NOMO-1 treated with dmso at 0.1 percent for 144 hours (cell line): ENCODE measurements at regions not wholly inside any gene's neighbourhood (a gene's known extent, or its start where the extent isn't known, plus 50 kb on each side); places are given as distances from the start of the nearest gene placed in this dataset.

ENCODE experiments used
- DNase-seq: peaks from one replicate; lab custom pipeline; 2025; ENCODE audit not compliant: unreplicated experiment; lab: John Stamatoyannopoulos, UW

- no peak for DNase-seq
These were observed 394.2 kb downstream of the IRS1 start for GRCh38 chr2:226405465-226405864.

- no peak for DNase-seq
These were observed 396.3 kb downstream of the IRS1 start for GRCh38 chr2:226403369-226403768.

- DNase-seq: no peak
These were observed 400.6 kb downstream of the IRS1 start for GRCh38 chr2:226399006-226399405.

GRCh38 chr2:226398580-226398979 is 401.0 kb downstream of the IRS1 start:
- DNase-seq: no peak

GRCh38 chr2:226396541-226396940 is 403.1 kb downstream of the IRS1 start:
- DNase-seq: no peak

DNA sequence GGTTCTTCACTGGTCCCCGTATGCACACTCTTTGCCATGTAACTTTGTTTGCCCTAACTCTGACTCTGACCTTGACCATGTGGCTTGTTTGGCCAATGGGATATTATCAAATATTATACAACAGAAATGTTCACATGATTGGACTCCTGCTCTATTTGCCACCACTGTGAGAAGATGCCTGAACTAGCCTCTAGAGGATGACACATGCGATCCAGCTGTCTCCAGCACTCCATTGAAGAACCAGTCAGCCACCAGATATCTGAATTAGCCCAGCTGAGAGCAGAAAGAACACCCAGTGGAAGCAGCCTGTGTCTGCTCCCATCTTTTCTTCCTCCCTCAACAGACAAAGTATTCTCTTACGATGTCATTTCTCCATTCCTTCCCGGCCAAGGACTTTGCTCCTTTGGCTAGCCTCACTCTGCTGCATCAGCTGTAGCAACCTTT is 412.1 kb downstream of the IRS1 start:
- no peak for DNase-seq

DNA sequence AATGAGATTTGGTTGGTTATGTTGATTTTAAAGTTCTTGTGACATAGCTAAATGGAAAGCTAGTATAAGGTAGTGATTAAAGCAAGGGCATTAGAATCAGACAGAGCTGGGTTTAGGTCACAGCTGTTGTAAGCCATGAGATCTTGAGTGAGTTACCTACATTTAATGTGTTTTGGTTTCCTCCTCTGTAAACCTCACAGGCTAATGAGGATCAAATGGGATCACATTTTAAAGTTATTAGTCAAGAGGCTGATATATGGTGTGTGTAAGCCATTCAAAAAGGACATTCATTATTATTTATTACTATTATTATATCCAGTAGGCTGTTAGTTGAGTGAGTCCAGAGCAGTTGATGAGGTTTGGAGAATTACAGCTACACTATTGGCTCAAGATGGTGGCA is 416.2 kb downstream of the IRS1 start:
- DNase-seq: no peak

- no peak for DNase-seq
These were observed 418.9 kb downstream of the IRS1 start for GRCh38 chr2:226380679-226381078.

- no peak for DNase-seq
These were observed 420.6 kb downstream of the IRS1 start for GRCh38 chr2:226378753-226379705.

DNA sequence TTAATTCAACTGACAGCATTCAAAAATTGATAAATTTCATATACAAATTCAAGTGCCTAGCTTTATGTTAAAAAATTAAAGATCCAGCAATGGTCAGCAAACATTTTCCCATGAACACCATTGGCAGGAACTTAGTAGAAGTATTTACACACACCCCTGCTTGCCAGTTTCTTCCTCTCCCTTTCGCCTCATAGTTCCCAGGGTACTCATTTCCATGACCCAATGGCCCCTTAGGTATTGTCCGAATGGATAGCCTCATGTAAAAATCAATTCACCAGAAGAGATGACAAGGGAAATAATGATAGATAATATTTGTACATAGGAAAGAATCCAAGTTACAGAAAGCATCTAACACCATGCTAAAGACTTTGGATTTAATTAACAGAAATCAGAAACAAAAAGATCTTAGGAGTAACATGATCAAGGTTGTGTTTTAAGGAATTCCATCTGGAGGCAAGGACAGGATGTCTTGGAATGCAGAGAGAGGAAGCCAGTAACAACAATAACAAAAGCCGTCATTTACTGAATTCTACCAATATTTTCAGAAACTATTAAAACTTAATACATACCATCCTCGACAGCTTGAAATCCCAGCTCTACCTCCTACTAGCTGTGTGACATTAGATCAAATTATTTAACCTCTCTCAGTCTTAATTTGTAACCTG is 423.0 kb downstream of the IRS1 start:
- DNase-seq: no peak

- no peak for DNase-seq
These were observed 432.7 kb downstream of the IRS1 start for GRCh38 chr2:226366920-226367319.

DNA sequence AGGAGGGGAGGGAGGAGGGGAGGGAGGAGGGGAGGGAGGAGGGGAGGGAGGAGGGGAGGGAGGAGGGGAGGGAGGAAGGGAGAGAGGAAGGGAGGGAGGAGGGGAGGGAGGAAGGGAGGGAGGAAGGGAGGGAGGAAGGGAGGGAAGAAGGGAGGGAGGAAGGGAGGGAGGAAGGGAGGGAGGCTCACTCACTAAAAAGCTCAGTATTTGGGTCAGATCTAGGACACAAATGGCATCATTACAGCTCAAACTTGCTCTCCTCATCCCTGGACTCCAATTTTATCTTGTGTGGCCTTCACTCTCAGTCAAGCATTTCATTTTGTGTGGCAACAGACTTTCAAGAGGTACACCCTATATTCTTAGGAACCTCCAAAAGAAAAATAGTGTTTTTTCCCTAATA is 435.4 kb downstream of the IRS1 start:
- no peak for DNase-seq

GRCh38 chr2:226362980-226363379 is 436.6 kb downstream of the IRS1 start:
- no peak for DNase-seq

DNA sequence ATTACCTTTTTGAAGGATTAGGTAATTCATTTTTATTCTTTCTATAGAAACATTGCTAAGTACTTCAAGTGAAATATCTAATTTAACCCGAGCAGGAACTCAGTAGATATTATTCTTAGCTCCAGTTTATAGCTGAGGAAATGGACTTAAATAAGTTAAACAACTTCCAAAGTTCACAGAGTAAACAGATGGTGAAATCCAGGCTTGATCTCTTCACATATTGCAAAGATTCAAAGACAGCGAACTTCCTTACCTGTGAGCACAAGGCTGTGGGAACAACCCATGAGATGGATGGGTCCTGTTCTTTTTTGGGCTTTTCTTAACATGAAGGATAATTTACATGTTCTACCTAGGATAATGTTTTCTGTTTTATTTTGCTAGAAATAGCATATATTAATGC is 439.0 kb downstream of the IRS1 start:
- DNase-seq: no peak

DNA sequence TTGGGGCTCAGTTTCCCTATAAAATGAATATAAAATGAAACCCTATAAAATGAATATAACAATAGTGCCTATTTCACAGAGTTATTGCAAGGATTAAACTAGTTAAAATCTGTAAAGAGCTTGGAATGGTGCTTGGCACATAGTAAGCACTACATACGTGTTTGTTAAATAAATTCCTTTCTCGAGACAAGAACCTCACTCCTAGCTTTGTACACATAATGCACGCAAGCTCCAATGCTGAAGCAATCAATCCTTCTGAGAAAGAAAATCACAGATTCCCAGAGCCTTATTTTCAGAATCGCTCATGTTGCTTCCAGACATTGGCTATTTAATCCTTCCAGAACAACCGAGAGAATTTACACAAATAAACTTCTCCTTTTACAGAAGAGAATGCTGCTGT is 440.9 kb downstream of the IRS1 start:
- DNase-seq: no peak

- no peak for DNase-seq
These were observed 441.8 kb downstream of the IRS1 start for GRCh38 chr2:226357816-226358215.

GRCh38 chr2:226355600-226355999 is 444.0 kb downstream of the IRS1 start:
- no peak for DNase-seq

- DNase-seq: no peak
These were observed 445.2 kb downstream of the IRS1 start for GRCh38 chr2:226354434-226354833.

DNA sequence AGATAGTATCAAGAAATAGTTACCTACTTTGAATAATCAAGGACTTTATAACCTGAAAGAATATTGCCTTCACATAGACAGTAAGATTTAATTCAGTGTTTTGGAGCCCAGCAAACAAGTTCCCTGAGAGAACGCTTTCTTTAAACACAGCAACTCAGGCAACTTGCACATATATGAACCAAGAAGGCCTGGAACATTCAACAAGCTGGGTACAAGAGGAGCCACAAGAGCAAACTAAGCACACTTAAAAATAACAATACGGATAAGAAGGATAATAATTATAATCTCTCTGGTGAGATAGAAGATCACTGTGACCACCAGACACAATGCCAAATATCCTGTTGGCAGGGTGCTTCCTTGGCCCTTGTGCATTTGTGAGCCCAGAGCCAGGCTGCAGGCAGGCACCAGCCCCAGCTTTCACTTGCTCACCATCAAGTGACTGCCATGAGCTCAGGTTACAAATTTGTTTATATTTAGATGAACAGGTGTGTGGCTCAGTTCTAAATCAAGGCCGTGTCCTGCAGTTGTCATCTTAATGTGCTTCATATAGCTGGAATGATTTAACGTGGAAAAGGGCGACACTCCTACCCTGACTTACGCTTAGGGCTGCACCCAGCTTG is 446.6 kb downstream of the IRS1 start:
- no peak for DNase-seq

GRCh38 chr2:226351711-226352110 is 447.9 kb downstream of the IRS1 start:
- no peak for DNase-seq

DNA sequence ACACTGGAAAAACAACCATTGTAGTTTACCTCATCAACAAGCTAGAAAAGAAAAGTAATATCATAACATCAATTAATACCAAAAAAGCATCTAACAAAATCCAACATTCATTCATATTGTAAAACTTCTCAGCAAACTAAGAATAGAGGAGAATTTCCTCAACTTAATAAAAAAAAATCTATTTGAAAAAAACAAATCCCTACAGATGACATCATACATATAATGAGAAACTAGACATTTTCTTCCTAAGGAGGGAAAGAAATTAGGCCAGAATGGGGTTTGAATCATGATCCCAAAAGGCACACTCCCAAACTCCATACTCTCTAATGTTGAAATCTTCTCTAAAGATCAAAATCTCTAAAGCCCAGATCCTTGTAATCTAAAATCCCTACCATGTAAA is 460.0 kb downstream of the IRS1 start:
- no peak for DNase-seq

DNA sequence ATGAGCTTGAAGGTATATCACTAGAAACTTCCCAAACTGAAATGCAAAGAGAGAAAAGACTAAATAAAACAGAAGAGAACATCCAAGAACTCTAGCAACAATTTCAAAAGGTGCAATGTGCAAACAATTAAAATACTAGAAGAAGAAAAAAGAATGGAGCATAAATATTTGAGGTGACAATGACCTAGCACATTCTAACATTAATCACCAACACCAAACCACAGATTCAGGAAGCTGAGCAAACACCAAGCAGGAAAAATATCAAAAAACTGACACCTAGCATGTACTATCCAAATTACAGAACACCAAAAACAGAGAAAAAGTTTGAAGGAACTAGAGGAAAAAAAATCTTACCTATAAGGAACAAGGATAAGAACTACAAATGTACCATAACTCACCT is 460.8 kb downstream of the IRS1 start:
- DNase-seq: no peak
